ENCODE measurements at regions not wholly inside any gene's neighbourhood (a gene's known extent, or its start where the extent isn't known, plus 50 kb on each side); places are given as distances from the start of the nearest gene placed in this dataset.

GRCh38 chr5:58040044-58040443, 419.8 kb downstream of the PLK2 start:
- no peak for DNase-seq (ENCODE audit: low read depth in 1 of 2, low spot score in 1 of 2)

GRCh38 chr5:58037899-58038298, 422.0 kb downstream of the PLK2 start:
- no peak for DNase-seq (ENCODE audit: low read depth in 1 of 2, low spot score in 1 of 2)

DNA sequence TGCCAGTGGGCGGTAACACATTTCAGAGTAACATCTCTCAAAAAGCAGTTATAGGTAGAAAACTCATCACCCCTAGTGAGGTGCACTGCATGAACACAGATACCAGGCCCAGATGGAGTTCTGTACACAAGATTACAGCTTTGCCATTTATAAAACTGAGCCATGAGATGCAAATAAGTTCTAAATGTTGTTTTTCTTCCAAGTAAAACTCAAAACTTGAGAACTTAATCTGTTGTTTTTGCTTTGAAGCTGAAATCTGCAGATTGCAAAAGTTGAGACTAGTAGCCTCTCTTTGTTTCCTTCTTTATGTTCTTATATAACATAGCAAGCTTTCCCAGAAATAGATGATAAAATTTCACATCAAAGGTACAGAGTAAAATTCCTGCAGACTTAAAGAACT, 434.1 kb downstream of the PLK2 start:
- no peak for DNase-seq (ENCODE audit: low read depth in 1 of 2, low spot score in 1 of 2)

GRCh38 chr5:58024151-58024550, 435.7 kb downstream of the PLK2 start:
- DNase-seq (ENCODE audit: low read depth in 1 of 2, low spot score in 1 of 2) = no peak

- DNase-seq (ENCODE audit: low read depth in 1 of 2, low spot score in 1 of 2) = no peak
These were observed 437.8 kb downstream of the PLK2 start for GRCh38 chr5:58022055-58022454.

DNA sequence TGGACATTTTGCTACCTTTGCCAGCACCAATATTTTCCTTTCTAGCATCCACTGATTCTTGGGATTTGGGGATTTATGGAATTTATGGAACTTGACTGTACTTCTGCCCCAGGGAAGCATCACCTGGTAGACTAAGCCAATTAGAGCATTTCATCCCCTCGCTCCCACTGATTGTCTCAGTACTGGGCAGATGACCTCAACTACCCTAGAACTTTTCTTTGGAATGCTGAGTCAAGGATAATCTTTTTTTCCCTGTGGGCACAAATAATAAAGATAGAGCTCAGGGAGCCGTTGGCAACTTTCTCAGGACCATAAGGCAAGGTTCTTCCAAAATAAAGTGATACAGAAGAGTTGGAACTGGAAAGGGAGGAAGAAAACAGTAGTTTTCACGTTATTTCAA, 438.4 kb downstream of the PLK2 start:
- no peak for DNase-seq (ENCODE audit: low read depth in 1 of 2, low spot score in 1 of 2)

DNA sequence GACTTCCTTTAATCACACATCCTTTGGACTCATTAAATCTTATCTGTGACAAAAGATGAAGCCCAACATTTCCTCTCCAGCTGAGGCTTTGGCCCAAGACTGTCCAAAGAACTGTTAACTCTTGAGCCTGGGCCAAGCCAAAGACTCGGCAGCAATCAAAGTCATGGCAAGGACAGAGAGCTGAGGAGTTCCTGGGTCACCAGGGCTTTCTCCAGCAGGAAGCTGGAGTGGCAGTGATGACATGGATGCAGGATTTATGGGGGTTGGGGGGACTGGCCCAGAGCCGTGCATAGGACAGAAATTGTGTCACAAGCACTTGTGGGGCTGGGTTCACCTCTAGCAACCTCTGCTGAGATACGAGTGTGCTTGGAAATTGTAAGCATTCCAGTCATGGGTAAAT, 440.3 kb downstream of the PLK2 start:
- no peak for DNase-seq (ENCODE audit: low read depth in 1 of 2, low spot score in 1 of 2)

- no peak for DNase-seq (ENCODE audit: low read depth in 1 of 2, low spot score in 1 of 2)
These were observed 441.9 kb downstream of the PLK2 start for GRCh38 chr5:58018016-58018415.

GRCh38 chr5:58016877-58017276, 443.0 kb downstream of the PLK2 start:
- no peak for DNase-seq (ENCODE audit: low read depth in 1 of 2, low spot score in 1 of 2)

DNA sequence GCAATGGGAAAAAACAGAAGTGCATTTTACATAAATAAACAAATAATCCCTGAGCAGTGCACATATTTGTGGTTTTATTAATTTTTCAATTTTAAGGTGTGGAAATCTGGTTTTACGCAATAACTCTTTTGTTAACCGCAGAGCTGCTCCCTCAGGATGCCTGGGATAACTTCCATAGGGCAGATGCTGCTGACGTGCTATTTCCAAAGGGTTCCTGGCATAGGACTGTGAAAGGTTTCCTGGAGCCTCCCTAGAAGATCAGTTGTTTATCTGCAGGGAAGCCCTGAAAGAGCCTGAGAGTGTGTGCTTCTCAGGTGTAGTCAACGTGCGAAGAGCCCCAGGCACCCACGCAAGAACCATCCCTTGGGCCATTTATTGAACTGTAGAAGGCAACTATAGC, 443.5 kb downstream of the PLK2 start:
- DNase-seq (ENCODE audit: low read depth in 1 of 2, low spot score in 1 of 2) = no peak

DNA sequence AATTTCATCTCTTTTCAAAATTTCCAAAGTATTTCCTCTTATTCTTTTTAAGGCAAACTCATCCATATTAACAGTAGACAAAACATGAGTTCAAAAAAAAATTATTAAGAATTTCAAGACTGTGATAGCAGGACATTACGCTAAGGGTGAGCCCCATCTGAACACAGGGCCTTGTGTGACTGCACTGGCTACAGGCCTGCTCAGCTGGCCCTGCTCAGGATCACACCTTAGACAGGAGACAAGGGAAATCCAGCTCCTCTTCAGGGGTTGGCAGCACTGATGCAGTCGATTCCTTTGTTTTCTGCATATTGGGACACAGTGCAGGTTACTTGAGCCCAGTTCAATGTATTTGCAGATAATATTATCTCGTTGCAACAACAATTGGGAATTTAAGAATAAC, 444.7 kb downstream of the PLK2 start:
- DNase-seq (ENCODE audit: low read depth in 1 of 2, low spot score in 1 of 2) = no peak

- DNase-seq (ENCODE audit: low read depth in 1 of 2, low spot score in 1 of 2) = no peak
These were observed 446.2 kb downstream of the PLK2 start for GRCh38 chr5:58013542-58014258.

- no peak for DNase-seq (ENCODE audit: low read depth in 1 of 2, low spot score in 1 of 2)
These were observed 447.0 kb downstream of the PLK2 start for GRCh38 chr5:58012801-58013315.

DNA sequence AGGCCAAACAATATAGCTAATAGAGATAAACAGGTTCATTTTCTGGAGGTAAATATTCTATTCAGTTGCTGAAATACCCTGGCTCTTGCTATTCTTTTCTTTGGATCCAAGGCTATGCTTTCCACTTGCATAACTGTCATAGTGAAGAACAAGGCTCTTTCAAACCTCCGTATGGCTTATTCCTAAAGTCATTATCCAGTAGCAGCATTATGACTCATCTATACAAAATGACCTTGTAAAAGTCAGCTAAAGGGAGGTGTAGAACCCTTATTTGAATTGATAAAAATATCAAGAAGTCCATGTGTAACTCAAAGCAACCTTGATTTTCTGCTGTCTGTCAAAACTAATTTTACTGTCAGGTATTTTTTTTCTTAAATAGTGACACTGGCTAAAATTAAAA, 447.8 kb downstream of the PLK2 start:
- DNase-seq (ENCODE audit: low read depth in 1 of 2, low spot score in 1 of 2) = no peak

DNA sequence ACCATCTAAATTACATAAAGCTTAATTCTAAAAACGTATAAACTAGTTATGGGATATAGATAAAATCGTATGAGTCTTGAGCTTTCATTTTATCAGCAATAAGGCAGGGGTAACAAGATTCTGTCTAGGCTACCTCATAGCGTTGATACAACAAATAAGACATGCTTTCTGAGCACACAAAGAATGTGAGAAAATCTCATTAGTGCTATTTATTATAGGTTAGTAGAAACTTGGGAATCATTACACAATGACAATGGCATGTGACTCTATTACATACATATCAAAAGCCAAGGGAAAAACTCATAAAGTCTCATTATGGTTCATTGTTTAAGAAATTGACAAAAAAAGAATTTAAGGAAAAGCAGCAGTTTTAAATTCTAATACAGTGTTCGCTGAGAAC, 448.6 kb downstream of the PLK2 start:
- no peak for DNase-seq (ENCODE audit: low read depth in 1 of 2, low spot score in 1 of 2)

- no peak for DNase-seq (ENCODE audit: low read depth in 1 of 2, low spot score in 1 of 2)
These were observed 450.1 kb downstream of the PLK2 start for GRCh38 chr5:58009754-58010153.

- no peak for DNase-seq (ENCODE audit: low read depth in 1 of 2, low spot score in 1 of 2)
These were observed 457.6 kb downstream of the PLK2 start for GRCh38 chr5:58002323-58002722.

- DNase-seq (ENCODE audit: low read depth in 1 of 2, low spot score in 1 of 2) = no peak
These were observed 466.0 kb downstream of the PLK2 start for GRCh38 chr5:57993866-57994265.

DNA sequence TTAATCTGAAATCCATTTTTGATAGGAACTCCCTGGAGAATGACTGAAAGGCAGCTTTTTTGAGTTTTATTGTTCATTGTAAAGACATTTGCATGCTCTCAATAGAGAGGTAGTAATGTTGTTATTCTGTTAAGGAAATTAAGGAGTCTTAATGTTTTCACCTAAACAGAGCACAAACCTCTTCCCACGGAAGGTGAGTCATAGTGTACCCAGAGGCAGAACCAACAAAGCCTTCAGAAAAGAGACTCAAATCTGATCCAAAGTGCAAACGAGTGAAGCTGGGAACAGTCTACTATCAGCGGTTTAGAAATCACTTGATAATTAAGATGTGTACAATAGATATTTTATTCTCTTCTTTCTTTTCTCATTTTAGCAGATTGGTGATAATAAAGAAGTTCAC, 470.5 kb downstream of the PLK2 start:
- DNase-seq (ENCODE audit: low read depth in 1 of 2, low spot score in 1 of 2) = no peak

DNA sequence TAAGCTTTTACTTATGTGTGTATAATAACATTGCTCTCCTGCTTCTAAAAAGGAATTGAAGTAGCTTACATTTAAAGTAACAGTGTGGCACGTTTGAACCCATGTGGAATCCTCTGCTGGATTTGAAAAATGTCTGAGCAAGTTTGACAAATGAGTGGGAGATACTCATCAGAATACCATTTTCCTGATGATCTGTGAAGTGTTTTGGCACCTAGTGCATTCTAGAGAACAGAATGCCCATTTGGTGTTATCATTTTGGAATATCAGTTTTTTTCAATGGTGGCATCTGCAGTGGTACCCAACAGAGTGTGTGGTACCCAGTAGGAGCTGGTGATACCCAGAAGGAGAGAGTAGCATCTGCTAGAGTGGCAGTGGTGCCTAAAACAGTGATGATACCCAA, 471.1 kb downstream of the PLK2 start:
- no peak for DNase-seq (ENCODE audit: low read depth in 1 of 2, low spot score in 1 of 2)

DNA sequence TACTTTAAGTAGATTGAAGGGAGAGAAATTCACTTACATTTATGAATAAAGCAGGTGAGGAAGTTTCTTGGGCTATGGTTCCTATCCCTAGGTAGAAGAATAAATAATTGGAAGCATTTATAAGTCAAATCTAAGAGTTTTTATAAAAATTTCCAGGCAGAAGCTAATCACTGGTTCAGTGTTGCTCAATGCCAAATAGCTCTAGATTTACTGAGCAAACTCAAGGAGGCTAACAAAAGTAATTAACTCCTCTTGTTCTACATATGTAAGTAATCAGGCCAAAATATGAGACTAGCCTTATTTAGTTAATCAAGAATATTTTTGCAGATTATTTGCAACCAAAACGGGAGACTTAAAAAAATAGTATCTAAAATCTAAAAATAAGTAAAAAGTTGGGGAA, 472.3 kb downstream of the PLK2 start:
- DNase-seq (ENCODE audit: low read depth in 1 of 2, low spot score in 1 of 2) = no peak

GRCh38 chr5:57986761-57987341, 473.0 kb downstream of the PLK2 start:
- no peak for DNase-seq (ENCODE audit: low read depth in 1 of 2, low spot score in 1 of 2)

GRCh38 chr5:57983426-57983825, 476.5 kb downstream of the PLK2 start:
- no peak for DNase-seq (ENCODE audit: low read depth in 1 of 2, low spot score in 1 of 2)
